Osteocyte (in vitro differentiated cells): ENCODE measurements at regions not wholly inside any gene's neighbourhood (a gene's known extent, or its start where the extent isn't known, plus 50 kb on each side); places are given as distances from the start of the nearest gene placed in this dataset.
"Not testable (repeated sequence)": the region's sequence is repeated elsewhere in the genome, so short reads cannot be mapped to it uniquely, and the experiment has no call there.

Experiments
- DNase-seq: peaks from one replicate; pipeline ENCODE4 v3.0.0; 2021; ENCODE audit warnings: mixed read lengths; ENCODE audit not compliant: unreplicated experiment; ENCODE audit errors: extremely low spot score
- H3K27ac Mint-ChIP-seq: one replicate; pipeline ENCODE4 v1.8.0; 2021; ENCODE audit warnings: mild to moderate bottlenecking, mixed read lengths; ENCODE audit not compliant: unreplicated experiment
- H3K27me3 Mint-ChIP-seq: one replicate; pipeline ENCODE4 v1.8.0; 2021; ENCODE audit warnings: mixed read lengths; ENCODE audit not compliant: unreplicated experiment
- H3K36me3 Mint-ChIP-seq: one replicate; pipeline ENCODE4 v1.8.0; 2021; ENCODE audit warnings: mixed read lengths; ENCODE audit not compliant: unreplicated experiment
- H3K4me1 Mint-ChIP-seq: one replicate; pipeline ENCODE4 v1.8.0; 2021; ENCODE audit warnings: mixed read lengths; ENCODE audit not compliant: unreplicated experiment
- H3K4me3 Mint-ChIP-seq: one replicate; pipeline ENCODE4 v1.8.0; 2021; ENCODE audit warnings: mild to moderate bottlenecking, moderate library complexity, mixed read lengths; ENCODE audit not compliant: unreplicated experiment
- H3K9me3 Mint-ChIP-seq: one replicate; pipeline ENCODE4 v1.8.0; 2021; ENCODE audit warnings: mixed read lengths; ENCODE audit not compliant: unreplicated experiment
- TF ChIP-seq, protein P1 (sequence below): fragments of 200-600 bp; sonication (generic); IDR thresholded peaks from 2 replicates; pipeline ENCODE4 v1.5.0; 2021; ENCODE audit warnings: antibody characterized with exemption, mild to moderate bottlenecking, moderate library complexity

DNA sequence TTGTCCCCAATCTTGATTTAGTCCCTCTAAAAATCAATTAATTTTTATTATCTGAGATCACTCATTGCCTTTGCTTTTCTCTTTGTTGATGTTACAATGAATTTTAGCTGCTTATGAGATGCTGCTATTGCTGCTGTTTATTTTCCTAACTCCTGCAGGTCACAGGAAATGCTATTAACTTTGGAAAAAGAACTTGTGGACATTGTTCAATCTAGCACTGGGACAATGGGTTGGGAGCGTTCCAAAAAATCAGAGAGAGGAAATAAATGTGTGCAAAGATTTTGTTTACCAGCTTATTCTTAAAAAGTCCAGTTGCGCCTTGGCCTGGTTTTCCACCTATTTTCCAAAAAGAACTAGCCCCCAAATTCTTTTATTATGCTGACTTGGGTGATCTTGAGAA is 268.3 kb downstream of the PTH2R start:
- Mint-ChIP-seq H3K9me3 (peaks cover 15% of the 10 kb centered on the region), H3K4me3 (no peak overlapping the region), H3K27me3 (no peaks in the 10 kb centered on the region), H3K4me1 (no peaks in the 10 kb centered on the region), H3K27ac (no peak overlapping the region), H3K36me3 (no peaks in the 10 kb centered on the region)
- no peak for DNase-seq
- TF ChIP-seq, protein P1, sequence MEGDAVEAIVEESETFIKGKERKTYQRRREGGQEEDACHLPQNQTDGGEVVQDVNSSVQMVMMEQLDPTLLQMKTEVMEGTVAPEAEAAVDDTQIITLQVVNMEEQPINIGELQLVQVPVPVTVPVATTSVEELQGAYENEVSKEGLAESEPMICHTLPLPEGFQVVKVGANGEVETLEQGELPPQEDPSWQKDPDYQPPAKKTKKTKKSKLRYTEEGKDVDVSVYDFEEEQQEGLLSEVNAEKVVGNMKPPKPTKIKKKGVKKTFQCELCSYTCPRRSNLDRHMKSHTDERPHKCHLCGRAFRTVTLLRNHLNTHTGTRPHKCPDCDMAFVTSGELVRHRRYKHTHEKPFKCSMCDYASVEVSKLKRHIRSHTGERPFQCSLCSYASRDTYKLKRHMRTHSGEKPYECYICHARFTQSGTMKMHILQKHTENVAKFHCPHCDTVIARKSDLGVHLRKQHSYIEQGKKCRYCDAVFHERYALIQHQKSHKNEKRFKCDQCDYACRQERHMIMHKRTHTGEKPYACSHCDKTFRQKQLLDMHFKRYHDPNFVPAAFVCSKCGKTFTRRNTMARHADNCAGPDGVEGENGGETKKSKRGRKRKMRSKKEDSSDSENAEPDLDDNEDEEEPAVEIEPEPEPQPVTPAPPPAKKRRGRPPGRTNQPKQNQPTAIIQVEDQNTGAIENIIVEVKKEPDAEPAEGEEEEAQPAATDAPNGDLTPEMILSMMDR = no peak

DNA sequence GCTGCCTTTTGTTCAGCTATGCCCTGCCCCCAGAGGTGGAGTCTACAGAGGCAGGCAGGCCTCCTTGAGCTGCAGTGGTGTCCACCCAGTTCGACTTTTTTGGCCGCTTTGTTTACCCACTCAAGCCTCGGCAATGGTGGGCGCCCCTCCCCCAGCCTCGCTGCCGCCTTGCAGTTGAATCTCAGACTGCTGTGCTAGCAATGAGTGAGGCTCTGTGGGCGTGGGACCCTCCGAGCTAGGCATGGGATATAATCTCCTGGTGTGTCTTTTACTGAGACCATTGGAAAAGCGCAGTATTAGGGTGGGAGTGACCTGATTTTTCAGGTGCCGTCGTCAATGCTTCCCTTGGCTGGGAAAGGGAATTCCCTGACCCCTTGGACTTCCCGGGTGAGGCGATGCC is 279.3 kb downstream of the PTH2R start:
- H3K36me3 Mint-ChIP-seq, DNase-seq, H3K27me3 Mint-ChIP-seq, H3K4me1 Mint-ChIP-seq, H3K4me3 Mint-ChIP-seq, H3K27ac Mint-ChIP-seq: not testable (repeated sequence)
- H3K9me3 Mint-ChIP-seq = peaks cover 20% of the 10 kb centered on the region

DNA sequence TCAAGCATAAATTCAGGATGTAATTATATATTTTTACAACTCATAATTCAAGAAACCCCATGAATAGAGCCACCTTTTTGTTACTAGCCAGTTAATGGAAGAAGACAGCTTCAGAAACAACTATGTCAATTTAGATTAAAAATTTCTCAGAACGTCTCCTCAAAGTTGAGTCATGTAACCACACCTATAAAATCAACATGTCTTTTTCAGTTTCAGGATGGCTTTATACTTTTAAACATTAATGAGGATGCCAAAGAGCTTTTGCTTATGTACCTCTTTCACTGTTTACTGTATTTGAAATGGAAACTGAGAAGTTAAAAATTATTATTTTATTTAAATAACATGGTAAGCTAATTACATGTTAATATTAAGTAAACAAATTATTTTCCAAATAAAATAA is 280.1 kb downstream of the PTH2R start:
- Mint-ChIP-seq H3K27me3 (no peaks in the 10 kb centered on the region), H3K27ac (no peak overlapping the region), H3K4me3 (no peak overlapping the region), H3K36me3 (no peaks in the 10 kb centered on the region), H3K9me3 (peaks cover 22% of the 10 kb centered on the region), H3K4me1 (no peaks in the 10 kb centered on the region)
- no peak for DNase-seq
- TF ChIP-seq, protein P1 = no peak

DNA sequence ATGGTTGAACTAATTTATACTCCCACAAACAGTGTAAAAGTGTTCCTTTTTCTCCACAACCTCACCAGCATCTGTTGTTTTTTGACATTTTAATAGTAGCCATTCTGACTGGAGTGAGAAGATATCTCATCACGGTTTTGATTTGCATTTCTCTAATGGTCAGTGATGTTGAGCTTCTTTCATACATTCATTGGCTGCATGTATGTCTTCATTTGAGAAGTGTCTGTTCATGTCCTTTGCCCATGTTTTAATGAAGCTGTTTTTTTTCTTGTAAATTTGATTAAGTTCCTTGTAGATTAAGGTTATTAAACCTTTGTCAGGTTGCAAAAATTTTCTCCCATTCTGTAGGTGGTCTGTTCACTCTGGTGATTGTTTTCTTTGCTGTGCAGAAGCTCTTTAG is 281.1 kb downstream of the PTH2R start:
- H3K4me1 Mint-ChIP-seq, H3K4me3 Mint-ChIP-seq, H3K36me3 Mint-ChIP-seq, H3K27me3 Mint-ChIP-seq, DNase-seq, H3K27ac Mint-ChIP-seq: not testable (repeated sequence)
- peaks cover 27% of the 10 kb centered on the region for H3K9me3 Mint-ChIP-seq

DNA sequence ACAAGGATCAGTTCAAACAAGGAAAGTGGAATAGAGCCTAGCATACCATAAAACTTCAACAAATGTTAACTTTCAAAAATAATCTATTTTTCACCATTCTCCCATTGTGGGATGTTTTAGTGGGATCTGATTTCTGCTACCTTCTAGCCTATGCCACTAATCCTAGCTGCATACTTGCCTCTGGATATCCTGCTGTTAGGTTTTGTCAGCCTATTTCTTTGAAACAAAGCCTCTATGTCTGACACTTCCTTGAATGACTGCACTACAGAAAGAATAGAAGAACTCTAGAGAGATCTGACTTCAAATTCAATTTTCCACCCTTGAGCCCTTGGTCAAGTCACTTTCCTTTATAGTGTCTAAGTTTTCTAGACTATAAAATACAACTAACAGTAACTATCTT is 291.5 kb downstream of the PTH2R start:
- TF ChIP-seq, protein P1 = no peak
- no peak overlapping the region for H3K4me3 Mint-ChIP-seq
- DNase-seq = no peak
- no peak overlapping the region for H3K27ac Mint-ChIP-seq
- no peaks in the 10 kb centered on the region for H3K27me3 Mint-ChIP-seq
- no peaks in the 10 kb centered on the region for H3K9me3 Mint-ChIP-seq
- no peaks in the 10 kb centered on the region for H3K4me1 Mint-ChIP-seq
- no peaks in the 10 kb centered on the region for H3K36me3 Mint-ChIP-seq

DNA sequence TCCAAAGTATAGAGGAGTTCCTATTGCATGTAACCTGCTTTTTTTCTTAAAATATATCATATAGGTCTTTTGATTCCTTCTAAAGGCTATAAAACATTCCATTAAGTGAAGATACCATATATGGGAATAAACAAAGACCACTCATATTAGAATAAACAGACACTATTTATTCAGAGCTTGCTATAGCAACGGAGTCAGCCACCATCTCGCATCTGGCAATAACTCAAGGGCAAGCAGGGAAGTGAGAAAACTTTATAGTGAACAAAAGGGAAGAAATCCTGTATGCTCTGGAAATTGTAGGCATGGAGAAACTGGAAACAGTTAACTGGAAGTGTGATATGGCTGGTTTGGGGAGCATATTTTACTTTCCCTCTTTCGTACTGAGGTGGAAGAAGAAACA is 301.9 kb downstream of the PTH2R start:
- no peak for DNase-seq
- H3K9me3 Mint-ChIP-seq = no peaks in the 10 kb centered on the region
- H3K4me3 Mint-ChIP-seq = no peak overlapping the region
- H3K4me1 Mint-ChIP-seq = no peaks in the 10 kb centered on the region
- no peaks in the 10 kb centered on the region for H3K36me3 Mint-ChIP-seq
- no peak overlapping the region for H3K27ac Mint-ChIP-seq
- TF ChIP-seq, protein P1 = no peak
- H3K27me3 Mint-ChIP-seq = peaks cover 2% of the 10 kb centered on the region
